Fibroblast of skin of scalp (primary cell): ENCODE measurements at regions not wholly inside any gene's neighbourhood (a gene's known extent, or its start where the extent isn't known, plus 50 kb on each side); places are given as distances from the start of the nearest gene placed in this dataset.

ENCODE experiments used
- DNase-seq: peaks from one replicate; pipeline ENCODE4 v3.0.0-alpha.2; 2013

DNA sequence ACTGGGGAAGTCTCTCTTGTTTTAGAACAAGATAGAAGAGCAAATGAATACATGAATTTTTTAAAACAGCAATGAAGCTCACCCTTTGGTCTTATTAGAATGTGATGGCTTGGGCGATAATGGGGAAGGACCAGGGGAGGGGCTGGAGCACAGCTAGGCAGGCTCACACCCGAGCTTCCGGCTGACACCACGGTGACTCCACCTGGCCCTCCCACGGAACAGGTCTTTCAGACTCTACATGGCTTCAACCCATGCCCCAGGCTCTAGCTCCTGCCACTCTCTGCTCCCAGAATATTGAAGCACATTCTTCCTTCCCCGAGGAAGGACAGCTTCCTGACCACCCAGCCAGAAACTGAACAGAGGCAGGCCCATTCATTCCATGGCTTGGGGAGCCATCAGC, 127.5 kb upstream of the AGAP1 start:
- DNase-seq, result no peak

DNA sequence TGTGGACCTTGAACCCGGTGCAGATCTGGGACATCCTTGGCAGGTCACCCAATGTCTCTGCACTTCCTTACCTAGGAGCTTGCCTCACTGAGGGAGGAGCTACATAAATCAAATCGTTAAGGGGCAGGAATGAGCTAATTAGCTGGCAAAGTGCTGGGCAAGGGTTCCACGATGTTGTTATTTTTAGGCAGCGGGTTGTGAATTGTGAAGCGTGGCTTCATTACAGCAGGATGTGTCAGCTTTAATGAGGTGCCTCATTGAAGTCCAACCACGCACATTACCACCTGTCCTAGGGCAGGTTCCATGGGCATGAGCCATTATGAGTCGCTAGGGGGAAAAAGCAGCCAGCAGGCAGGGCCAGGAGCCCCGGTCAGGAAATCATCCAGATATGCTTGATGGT, 127.0 kb upstream of the AGAP1 start:
- DNase-seq, result no peak

DNA sequence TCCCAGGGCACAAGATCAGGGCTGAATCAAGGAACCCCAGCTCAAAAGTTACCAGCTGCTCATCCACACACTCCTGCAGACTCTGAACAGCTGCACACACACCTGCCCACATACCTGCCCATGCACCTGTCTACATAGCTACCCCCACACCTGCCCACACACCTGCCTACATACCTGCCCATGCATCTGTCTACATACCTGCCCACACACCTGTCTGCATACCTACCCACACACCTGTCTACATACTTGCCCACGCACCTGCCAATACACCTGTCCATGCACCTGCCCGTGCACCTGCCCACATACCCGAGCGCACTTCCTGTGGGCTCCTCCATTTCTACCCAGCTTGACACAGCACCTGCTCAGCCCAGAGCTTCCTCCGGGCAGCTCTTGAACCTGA, 122.8 kb upstream of the AGAP1 start:
- DNase-seq, result no peak

DNA sequence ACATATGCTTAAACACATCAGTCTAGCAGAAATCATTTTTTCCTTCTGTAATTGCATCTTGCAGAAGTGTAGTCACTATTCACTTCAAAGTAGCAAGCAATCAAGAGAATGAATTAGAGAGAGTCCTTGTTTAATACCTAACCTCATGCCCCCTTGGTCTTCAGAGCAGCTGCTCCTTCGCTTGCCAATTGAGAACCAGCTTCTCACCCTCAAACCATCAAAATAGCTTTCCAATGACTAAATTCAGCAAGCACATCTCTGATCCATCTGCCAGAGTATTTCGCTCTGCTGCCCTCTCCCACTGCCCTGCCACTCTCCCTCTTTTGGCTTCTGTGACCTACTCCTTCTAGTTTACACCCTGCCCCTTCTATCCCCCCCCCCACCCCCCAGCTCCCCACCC, 120.7 kb upstream of the AGAP1 start:
- DNase-seq, result no peak

DNA sequence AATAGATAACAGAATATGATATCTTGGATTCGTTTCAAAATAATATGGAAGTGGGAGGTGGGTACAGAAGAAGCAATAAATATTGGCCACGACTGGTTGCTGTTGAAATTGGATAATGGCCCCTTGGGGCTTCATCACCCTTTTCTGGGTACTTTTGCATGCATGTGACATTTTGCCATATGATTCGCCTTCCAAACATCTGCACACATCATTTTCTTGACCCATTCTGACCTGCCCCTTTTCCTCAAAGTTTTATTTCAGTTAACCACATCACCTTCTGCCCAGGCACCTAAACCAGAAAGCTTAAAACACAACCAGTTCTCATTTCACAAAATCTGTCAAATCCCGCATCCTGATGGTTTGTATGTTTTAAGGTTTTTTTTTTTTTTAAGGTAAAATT, 116.7 kb upstream of the AGAP1 start:
- no peak for DNase-seq

DNA sequence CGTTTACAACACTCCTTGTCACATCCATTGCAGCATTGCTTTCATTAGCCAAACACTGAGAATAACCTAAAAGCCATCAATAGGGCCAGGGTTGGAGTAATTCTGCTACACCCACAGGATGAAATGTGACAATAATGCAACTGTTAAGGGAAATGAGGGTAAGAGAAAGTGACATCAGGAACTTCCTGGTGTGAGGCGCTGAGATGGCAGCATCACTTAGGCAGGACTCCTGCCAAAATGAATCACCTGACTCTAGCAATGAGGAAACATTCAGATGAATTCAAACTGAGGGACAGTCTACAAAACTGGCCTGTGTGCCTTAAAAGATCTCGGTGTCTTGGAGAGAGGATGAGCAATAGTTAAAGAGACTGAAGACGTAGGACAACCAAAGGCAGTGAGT, 115.6 kb upstream of the AGAP1 start:
- no peak for DNase-seq

DNA sequence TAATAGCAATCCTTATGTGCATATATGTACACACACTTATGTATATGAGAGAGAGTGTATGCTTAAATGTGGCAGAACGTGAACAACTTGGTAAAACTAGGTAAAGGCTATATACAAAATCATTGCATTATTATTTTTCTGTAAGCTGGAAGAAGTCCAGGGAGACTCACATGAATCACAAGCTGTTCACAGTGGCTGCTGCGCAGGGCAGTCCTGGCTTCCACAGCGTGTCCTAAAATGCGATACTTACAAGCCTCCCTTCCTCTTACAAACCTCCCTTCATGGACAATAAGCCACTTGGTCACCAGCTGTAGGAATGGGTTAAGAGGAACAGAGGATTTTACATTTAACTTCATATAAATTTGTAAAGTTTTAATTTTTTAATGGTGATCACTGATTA, 114.9 kb upstream of the AGAP1 start:
- DNase-seq, result no peak

DNA sequence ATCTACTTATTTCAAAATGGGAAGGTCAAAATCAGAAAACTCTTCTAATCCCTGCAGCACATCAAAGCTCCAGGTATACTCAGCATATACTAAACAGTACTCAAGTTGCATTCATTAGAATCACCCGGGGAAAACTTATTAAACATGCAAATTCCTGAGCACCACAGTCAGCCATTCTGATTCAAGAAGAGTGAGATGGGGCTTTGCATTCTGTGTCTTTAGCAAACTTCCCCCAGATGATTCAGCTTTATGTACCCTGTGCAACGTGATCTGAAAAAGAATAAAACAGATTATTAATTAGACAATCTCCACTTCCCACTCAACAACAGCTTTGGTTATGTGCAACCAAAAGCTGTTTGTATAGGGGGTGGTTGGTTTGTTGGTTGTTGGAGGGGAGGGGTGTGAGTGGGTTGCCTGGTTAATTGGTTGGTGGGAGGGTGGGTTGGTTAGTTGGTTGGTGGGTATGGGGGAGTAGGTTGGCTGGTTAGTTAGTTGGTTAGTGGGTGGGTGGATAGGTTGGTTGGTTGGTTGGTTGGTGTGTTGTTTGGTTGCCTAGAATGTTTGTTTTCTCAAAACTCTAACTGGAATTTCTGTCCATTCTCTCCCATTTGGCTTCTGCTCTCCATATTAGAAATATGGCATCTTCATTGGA, 112.5 kb upstream of the AGAP1 start:
- peak; percentile 31 for DNase-seq

DNA sequence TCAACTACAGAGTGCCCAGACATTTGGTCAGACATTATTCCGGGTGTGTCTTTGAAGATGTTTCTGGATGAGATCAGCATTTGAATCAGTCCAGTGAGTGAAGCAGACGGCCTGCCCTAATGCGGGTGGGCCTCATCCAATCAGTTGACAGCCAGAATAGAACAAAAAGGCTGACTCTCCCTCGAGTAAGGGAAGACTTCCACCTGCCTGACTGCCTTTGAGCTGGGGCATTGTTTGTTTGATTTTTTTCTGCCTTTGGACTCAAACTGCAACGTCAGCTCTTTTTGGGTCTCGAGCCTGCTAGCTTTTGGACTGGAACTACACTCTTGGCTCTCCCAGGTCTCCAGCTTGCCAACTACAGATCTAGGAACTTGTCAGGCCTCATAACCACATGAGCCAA, 111.7 kb upstream of the AGAP1 start:
- DNase-seq, result no peak

DNA sequence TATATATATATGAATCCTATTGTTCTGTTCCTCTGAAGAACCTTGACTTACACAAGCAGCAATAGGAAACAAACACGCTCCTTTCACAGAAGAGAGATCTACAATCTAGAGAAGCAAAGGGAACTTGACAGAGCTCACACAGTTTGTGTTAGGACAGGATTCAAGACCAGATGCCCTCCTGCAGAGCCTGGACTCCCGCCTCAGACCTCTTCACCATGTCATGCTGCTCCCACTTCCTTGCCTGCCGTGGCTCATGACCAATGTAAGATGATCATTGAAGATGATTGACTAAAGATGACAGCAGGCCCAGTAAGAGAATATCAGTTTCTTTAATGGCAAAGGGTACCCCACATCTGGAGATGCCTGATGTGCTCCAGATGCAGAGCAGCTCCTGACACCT, 111.2 kb upstream of the AGAP1 start:
- no peak for DNase-seq

DNA sequence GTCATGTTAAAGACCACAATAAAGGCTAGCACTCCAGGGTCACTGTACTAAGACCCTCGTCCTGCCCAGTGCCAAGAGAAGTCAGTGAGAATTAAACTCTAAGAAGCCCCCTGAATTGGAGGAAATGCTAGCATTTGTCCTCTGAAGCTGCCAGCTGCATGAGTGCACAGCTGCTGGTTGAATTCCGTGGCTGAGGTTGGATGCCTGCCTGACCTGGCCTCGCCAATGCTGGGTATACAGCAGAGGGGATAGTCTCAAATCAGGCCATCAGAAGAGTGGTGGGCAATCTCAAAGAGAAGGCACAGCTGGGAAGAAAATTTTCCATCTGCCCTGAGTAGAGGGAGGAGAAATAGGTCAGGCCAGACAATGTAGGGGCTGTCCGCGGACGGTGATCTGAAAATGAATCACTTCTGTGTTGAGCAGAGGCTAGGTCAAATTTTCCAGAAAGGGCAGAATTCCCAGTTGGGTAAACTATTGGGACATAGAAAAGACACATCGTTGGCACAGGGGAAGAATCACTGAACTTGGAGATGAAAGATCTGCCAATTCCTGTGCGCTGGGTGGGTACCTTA, 110.5 kb upstream of the AGAP1 start:
- DNase-seq, result no peak

DNA sequence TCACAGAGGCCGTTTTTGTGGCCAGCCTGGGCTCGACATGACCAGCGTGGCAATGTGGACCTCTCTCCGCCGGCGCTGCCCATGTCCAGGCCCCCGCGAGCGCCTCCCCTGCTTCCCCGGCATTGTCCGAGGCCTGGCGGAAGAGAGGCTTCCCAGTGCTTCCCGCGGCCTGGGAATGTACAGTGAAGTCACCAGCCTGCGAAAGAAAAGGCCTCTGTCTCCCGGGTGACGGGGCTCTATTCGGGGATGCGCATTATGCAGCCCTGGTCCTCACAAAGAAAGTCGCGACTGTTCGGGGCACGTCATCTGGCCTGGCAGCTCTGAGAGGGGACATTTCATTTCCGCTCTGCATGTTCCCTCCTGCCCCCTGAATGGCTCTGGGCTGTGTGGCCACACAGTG, 109.2 kb upstream of the AGAP1 start:
- no peak for DNase-seq

DNA sequence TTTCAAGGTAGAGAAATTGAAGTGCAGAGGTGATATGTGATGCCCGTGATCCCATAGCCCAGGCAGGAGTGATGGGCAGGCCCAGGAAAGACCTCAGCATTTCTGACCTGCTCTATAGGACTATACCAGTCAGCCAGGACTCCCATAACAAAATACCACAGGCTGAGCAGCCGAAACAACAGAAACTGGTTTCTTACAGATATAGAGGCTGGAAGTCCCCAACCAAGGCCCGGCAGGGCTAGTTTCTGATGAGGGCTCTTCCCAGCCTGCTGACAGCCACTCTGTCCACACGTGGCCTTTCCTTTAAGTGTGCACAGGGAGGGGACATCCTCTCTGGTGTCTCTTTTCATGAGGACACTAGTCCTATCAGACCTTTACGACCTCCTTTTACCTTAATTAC, 104.2 kb upstream of the AGAP1 start:
- DNase-seq, result no peak

DNA sequence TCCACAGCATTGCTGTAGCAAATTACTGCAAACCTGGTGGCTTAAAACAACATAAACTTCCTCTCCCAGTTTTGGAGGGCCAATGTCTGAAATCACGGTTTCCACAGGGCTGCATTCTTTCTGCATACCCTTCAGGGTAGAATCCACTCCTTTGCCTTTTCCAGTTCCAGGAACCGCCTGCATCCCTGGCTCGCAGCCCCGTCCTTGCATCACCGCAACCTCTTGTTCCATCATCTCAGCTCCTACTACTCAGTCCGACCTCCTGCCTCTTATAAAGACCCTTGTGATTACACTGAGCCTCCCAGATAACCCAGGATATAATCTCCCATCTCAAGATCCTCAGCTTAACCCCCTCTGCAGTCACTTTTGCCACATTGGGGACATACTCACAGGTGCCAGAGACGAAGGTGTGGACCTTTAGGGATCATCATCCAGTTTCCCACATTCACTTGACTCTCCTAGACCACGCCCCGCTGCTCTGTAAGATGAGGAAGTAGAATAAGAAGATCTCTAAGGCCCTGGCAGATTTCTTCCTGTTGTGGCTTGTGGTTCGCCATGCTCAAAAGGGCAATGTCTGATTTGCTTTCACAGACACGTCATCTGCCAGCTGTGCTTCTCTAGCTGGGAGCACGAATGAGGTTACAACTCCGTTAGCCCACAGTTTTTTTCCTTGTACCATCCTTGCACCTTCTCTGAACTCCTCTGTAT, 103.6 kb upstream of the AGAP1 start:
- no peak for DNase-seq

DNA sequence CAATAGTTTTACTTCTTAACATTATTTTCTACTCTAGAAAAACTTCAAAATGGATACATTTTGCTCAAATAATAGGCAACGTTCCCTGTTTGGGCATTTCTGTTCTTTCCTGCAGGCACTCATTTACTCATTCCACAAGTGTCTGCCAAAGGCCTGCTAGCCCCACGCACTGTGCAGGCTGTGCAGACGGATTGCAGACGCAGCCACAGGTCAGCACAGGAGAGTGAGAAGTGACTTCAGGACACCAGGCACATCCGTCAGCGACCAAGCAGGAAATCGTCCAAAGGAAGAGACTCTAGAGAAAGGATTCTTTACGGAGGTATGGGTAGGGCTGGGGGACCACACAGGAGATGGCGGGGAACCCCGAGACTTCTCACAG, 103.0 kb upstream of the AGAP1 start:
- DNase-seq, result no peak

DNA sequence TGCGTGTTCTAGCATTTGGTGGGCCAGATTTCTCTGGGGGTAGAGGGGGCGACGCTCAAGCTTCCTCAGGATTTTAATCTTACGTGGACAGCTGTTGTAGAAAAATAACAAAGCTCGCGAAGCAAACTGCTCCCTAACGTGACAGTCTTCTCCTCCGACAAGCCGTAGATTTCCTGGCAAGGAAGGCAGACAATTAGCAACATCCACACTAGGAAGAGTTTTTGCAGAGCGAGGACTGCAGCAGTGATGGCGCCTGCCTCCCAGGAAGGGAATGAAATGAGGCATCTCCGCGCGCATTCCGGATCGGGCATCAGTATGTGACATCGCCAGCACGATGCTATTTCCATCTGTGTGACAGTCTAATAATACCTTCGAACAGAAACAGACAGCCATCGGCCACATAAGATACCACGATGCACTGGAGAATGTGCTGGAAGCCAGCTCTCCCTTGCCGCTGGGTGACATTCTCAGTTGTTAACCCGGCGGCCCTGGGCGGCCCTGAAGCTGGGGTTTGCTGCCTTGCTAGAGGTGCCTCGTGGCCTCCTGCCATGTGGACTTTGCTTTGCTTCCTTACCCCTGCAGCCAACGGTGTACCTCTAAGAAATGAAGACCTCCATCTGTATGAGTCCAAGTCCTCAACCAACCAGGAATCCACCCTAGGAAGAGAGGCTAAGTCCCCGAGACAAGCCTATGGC, 101.8 kb upstream of the AGAP1 start:
- DNase-seq, result no peak

DNA sequence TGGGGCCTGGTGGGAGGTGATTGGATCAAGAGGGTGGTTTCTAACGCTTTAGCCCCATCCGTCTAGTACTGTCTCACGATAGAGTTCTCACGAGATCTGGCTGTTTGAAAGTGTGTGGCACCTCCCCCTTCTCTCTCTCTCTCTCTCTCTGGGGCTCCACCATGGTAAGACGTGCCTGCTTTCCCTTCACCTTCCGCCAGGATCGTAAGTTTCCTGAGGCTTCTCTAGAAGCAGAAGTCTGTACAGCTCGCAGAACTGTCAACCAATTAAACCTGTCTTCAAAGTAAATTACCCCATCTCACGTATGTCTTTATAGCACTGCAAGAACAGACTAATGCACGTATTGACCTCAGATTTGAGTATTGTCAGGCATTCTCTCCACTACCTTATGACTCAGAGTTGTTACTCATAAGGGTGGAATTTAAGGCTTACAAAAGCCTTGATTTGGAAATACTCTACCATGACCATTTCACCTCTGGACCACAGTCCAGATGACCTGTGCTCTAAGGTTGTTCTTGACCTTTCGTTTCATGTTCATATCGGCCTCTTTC, 99.5 kb upstream of the AGAP1 start:
- DNase-seq, result peak; percentile 51

DNA sequence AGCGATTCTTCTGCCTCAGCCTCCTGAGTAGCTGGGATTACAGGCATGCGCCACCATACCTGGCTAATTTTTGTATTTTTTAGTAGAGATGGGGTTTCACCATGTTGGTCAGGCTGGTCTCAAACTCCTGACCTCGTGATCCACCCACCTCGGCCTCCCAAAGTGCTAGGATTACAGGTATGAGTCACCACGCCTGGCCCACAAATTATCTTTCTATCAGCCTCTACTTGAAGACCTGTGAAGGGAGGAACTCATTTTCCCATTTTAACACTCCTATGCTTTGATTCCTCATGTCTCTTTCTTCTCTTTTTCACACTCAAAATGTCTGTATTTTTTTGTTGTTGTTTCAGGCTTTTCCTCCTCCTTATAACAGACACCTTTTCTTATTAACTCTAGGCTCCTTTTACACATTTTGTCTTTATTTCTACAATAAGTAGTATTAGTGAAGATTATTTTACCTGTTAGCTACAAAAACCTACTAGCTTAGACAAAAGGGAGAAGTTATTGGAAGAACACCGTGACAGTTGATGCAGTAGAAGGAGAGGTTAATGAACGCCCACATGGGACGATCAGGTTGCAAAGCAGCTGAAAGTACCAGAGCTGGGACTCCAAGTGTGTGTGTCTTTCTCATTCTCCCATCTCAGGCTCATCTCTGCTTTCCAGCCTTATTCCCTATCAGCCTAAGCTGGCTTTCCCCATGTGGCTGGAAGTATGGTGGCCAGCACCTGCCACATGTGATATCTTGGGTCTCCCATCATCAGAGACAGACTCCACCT, 97.6 kb upstream of the AGAP1 start:
- no peak for DNase-seq

DNA sequence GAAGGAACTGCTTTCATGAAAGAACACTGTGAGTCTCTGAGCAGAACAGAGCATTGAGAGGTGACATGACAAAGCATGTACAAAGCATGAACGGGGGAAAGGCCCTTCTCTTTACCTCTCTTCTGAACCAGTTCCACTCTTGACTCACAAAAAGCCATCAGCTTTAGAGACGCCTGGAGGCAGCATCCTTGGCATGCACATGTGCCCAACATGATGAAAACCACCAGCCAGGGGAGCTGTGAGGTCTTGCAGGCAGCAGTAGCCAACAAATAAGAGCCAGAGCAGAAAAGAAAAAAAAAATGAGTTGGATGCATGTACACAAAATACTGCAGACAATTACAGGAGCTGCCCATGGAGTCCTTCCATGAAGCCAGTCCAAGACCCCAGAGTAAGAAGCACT, 95.5 kb upstream of the AGAP1 start:
- DNase-seq, result no peak

DNA sequence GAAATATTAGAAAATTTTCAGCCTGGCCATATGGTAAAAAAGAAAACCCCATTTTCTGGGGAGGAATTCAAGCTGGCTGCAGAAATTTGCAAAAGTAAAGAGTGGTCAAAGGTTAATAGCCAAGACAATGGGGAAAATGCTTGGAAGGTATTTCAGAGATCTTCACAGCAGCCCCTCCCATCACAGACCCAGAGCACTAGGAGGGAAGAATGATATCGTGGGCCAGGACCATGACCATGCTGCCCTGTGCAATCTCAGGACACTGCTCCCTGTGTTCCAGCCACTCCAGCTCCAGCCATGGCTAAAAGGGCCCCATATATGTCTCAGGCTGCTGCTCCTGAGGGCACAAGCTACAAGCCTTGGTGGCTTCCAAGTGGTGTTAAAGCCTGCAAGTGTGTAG, 93.9 kb upstream of the AGAP1 start:
- no peak for DNase-seq

DNA sequence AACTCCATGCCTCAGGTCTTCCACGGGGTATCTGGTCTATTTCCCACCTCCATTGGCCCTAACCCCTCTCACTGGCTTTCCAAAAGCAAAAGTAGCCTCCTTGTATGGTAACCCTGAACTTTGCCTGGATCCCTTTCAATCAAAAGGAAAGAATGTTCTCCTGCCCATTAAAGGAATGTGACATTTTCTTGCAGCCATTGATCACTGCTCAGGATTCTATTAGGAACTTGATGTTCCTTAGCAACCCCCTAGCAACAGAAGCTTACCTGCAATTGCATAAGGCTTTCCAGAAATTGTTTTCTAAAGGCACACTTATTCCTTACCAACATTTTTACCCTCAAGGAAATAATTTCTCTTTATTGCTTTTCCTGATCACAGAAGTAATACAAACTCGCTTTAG, 91.4 kb upstream of the AGAP1 start:
- no peak for DNase-seq

DNA sequence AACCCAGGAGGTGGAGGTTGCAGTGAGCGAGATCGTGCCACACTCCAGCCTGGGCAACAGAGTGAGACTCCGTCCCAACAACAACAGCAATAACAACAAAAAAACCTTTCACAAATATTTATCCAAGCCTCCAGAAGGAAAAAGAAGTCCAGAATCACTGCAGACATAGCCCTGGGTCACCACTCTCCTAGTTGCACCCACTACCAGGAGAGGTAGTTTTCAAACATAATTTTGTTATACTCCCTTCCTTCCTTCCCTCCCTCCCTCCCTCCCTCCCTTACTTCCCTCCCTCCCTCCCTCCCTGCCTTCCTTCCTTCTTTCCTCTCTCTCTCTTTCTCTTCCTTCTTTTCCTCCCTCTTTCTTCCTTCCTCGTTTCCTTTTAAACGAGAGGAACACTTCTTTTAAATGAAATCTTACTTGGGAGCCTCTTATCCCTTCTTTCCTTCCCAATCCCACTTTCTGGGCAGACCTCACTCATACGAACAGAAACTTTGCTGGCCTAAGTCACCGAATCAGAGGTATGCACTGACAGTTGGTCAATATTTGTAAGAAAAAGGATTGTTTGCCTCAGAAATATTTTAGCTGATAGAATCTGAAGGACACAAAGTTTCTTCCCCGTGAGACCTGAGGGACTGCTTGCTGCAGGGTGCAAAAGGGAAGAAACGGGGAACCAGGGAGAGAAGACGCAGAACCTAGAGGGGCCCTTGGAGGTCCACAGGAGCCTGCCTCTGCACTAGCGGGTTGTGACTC, 88.1 kb upstream of the AGAP1 start:
- no peak for DNase-seq
